M059J (cell line): ENCODE measurements at regions not wholly inside any gene's neighbourhood (a gene's known extent, or its start where the extent isn't known, plus 50 kb on each side); places are given as distances from the start of the nearest gene placed in this dataset.
A peak's percentile ranks its signal among the peaks of the same experiment; 100 is the strongest.

Experiments
- DNase-seq: peaks from one replicate; pipeline ENCODE4 v3.0.0-alpha.2; 2012; ENCODE audit warnings: low read depth

DNA sequence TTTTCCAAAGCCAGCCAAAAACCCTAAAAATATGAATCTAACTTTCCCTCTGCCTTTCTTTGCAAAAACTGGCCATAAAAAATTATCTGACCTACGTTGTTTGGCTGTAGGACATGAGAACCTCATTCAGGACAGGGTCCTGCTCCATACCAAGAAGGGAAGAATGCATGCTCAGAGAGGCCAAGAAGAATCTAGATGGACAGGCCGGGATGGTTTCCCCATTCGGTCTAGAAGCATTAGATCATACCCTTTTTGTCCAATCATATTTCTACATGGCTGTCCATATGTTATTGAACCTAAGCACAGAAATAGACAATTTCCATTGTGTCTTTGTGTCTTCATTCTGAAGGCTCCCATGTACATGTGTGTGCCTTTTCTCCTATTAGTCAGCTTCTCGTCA, 2120.4 kb upstream of the PIK3C3 start:
- no peak for DNase-seq

DNA sequence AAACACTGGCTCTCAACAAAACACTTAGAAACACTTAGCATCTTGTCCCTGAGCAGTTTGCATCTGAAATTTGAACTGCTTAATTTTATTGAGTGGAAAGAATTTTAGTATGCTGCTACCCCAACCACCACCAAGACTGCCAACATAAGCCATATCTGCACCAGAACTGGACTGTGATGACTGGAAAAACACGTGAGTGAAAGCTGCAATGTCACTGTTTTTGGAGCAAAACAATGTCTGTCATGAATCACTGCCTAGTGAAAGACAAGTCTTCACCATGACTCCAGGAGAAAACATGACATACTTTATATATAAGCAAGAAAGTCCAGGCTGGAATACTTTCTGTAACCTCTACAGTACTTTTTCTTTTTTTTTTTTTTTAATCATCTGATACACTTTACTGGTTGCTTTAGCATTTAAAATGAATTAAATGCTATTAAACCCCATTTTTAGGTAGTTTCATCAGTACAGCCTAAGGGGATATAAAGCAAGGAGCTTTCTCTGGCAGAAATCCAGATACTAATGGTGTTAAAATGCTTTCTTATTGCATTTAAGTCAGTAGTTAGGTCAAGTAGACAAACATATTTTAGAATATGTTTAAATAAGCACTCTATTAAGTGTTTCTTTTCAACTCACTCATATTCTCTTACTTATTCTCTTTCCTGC, 2129.4 kb upstream of the PIK3C3 start:
- DNase-seq, result peak; percentile 88

DNA sequence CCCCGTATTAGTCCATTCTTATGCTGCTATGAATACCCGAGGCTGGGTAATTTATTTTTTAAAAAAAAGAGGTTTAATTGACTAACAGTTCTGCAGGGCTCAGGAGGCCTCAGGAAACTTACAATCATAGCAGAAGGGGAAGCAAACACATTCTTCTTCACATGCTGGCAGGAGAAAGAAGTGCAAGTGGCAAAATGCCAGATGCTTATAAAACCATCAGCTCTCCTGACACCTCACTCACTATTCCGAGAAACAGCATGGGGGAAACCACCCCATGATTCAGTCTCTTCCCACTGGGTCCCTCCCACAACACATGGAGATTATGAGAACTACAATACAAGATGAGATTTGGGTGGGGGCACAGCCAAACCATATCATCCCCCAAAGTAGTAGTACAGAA, 2148.5 kb upstream of the PIK3C3 start:
- peak; percentile 60 for DNase-seq

DNA sequence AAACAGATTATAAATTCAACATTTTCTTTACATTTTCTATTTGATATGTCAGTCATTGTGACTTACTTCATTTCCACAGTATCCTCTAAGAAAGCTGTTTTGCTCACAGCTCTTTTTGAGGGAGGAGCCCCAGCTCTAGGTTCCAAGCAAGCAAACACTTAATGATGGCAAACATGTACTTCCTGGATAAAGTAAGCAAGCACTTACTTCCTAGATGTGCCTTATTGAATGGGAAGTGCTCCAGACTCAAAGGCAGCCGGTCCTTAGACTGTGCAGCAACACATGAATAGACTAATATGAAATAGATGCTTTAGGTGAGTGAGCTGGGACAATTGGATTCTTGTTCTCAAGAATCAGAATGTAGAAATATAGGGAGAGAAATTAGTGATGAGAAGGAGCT, 2149.8 kb upstream of the PIK3C3 start:
- no peak for DNase-seq

DNA sequence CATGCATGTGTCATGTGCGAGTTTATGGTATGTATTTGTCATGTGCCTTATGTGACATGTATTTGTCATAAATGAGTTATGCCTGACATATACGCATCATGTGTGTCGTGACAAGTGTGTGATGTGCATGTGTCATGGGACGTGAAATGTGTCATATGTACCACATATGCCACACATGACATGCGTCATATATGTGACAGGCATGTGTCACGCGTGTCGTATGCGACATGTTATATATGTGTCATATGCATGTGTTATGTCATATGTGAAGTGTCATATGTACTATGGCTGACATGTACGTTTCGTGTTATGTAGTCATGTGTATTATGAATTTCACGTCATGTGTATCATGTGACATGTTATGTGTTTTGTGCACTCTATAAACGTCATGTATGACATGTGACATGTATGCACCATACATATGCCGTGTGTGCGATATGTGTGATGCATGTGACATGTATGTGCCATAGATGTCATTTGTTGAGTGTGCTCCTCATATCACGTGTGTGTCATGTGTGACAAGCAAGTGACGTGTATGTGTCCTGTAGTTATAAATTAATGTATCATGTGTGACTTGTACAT, 2152.3 kb upstream of the PIK3C3 start:
- DNase-seq, result no peak

DNA sequence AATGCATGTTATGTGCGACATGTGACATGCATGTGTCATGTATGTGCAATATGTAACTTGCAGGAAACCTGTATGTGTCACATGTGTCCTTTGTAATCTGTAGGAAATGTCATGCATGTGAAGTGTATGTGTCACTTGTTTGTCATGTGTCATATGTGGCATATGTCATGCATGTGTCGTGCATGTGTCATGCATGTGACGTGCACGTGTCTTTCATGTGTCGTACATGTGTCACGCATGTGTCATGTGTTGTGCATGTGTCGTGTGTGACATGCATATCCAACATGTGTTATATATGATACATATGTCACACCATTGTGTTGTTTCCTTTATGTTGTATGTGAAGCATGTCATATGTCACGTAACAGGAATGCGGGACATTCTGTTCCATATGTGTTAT, 2153.2 kb upstream of the PIK3C3 start:
- DNase-seq, result no peak

DNA sequence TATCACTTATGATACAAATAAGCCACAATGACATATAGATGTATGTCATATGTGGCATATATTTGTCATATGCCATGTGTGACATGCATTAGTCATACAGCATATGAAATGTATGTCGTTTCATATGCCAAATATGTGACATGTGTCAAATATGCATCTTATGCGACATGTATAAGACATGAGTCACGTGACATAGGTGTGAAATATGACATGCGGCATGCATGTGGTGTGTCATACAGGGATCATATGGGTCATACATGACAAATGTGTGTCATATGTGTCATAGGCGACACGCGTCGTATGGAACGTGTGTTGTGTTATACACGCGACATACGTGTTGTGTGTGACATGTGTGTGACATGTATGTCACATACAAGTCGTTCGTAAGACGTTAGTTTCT, 2154.0 kb upstream of the PIK3C3 start:
- DNase-seq, result no peak

DNA sequence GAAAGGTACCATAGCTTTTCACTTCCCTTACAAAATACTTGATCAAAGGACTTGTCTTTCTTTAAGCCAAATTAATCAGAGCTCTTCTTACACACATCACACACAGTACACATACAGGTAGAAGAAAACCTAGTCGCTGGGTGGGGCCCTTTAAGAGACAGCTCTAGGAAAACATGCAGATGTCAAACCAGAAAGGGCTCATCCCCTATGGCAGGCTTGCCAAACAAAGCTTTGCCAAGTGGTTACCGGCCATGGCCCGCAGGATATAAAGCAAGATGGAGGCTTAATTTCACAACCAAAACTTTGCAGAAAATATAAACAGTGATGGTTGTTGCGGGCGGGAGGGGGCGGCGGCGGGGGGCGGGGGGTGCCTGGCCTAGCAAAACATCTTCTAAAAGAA, 2156.0 kb upstream of the PIK3C3 start:
- DNase-seq, result peak; percentile 65

DNA sequence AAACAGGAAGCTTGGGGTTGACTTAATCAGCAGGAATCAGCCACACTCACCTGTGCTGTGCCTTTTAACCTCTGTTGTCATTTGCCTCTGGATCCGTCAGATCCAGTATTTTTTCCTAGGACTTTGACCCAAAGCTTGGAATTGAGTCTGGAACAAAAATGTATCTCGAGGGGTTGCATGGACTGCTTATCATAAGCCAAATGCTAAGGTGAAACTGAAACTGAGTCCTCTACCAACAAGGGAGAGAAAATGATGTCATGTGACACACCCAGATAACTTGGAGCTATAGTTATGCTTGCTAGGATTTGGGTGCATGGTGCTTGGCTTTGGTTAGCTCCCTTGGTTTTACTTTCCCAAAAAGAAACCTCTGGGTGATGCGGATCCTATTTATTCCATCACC, 2158.6 kb upstream of the PIK3C3 start:
- peak; percentile 50 for DNase-seq

DNA sequence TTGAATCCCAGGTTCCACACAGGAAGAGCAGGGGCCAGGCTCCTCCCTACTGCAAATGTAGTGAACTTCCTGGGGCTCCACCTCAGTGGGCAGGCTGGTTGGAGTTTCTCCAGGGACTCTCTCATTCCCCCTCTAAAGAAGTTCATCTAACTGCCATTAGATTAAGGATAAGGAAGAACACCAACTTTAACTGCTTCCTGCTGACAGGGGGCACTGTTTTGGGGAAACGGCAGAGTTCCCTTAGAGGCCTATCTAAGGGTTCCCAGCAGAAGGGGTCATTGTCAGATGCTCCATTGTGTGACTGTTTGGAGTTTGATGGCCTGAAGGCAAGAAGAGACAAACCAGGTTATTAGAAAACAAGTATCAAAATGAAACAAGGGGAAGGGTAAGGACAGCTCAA, 2159.7 kb upstream of the PIK3C3 start:
- no peak for DNase-seq

DNA sequence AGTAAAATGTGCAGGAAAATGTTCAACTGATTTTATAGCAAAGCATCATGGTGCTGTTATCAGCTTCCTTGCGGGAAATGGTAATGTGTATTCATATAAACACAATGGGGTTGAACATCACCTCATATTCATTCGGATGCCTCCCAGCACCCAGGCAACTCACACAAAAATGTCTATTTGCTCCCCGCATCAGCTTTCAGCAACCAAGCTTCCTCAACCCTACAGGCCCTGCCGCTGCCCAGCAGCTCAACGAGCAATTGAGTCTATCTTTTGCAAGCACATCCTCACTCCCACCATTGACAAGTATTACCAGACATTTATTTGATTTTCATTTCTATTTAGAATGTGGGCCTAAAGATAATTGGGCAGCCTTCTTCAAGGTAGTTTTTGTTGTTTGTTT, 2161.4 kb upstream of the PIK3C3 start:
- no peak for DNase-seq

DNA sequence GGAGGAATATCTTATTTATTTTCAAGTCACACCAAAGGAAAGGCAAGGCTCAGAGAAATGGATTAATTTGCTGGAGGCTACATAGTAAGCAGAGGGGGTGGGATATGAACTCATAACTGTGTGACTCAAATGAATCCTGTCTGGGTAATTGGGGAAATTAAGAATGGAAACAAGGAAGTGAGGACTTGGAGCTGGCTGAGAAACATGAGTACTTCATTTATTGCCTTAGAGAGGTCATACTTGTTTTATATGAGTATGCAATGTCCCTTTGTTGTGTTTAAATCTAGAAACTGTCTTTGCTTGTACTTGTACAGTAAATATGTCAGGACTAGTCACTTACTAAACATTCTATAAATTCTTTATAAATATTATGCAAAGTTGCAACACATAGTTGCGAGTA, 2166.7 kb upstream of the PIK3C3 start:
- DNase-seq, result peak; percentile 63

DNA sequence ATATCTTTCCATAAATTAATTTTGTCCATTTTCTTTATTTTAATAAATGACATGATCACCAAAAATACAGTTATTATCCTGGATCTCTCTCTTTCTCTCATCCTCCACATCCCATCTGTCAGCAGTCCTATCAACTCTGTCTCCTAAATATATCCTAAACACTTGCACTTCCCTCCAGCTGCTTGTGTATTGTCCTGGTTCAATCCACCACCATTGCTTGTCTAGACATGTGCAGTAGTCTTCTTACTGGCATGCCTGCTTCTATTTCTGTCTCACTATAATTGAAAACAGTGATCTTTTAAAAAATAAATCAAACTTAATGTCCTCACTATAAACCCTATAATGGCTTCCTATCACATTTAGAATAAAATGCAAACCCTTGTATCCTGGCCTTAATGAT, 2168.6 kb upstream of the PIK3C3 start:
- DNase-seq, result no peak

DNA sequence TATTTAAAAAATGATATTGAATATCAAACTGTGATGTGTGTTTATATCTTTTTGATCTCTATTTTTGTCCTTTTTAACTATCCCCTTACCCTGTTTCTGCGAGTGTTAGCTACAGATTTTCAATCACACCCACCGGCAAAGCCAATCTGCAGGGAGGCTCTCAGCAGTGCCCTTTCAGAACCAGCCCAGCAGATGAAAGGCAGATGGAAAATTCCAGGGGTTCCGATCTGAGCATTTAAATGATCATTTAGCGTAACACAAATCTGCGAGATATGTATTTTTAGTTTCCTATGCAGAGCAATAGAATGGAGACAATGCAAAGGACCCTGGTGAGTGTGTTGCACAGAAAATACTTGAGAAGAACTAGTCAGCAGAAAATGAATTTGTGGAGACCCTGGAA, 2170.5 kb upstream of the PIK3C3 start:
- no peak for DNase-seq

DNA sequence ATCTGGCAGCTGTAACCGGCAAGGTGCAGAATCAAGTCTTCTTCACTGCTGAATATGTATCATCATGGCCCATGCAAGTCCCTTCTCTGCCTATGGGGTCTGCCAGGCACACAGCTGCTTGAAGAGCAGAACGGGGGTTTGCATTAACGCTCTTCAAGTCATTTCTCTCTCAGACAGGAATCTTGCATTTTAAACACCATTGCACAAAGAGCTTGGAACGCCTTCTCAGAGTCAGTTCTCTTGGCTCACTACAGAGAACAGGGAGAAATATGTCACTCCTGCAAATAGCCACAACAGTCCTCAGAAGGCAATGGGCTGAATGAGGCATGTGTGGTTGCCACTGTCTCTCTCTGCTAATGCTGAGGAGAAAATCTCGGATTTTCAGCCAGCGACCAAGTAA, 2173.5 kb upstream of the PIK3C3 start:
- DNase-seq, result no peak

DNA sequence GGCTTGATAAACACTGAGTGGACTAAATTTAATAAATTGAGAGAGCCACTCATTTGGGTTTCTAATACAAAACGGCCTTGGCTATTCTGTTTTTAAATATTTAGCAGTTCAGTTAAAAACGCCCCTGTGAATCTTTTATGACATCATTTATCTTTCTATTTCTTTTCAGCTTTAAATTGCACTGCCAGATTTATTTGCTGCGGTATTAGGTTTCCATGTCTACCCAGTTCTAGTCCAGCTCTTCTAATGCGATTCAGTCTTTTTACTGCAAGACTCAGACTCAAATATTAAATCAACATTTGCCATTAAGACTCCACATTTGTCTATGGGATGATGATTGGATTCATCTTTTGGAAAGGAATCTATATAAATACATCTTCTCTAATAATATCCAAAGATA, 2174.3 kb upstream of the PIK3C3 start:
- DNase-seq, result no peak

DNA sequence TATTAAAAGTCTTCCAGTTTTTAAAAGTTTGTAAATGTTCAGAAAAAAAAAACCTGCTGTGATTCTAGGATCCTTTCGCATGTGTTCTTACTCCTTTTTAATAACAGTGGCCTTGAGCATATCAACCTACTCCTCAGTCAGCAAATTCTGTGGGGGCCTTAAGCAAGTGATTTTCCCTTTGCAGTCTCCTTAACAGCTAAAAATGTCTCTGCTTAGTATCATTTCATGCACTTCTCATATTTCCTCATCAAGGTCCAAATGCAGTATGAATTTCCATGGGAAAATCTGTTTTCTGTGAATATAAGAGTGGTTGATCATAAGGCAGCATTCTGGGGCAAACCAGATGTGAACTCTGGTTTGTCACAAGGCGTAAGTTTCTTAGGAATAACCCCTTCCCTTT, 2175.1 kb upstream of the PIK3C3 start:
- DNase-seq, result no peak

DNA sequence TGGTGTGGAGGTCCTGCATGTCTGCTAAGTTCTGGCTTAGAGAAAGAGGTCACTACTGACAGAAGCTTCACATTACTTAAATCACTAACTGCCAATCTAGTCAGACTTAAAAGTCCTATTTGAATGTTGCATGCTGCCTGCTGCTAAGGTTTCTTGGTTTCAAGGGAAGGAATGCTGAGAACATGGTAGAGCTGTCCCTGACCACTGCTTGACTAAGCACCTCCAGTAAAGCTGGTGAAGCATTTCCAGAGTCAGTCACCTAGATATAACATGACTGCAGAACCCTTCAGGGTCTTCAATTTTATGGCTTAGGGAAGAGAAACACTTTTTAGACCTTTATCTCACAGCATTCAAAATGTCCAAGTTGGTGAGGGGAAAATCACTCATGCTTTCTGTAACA, 2178.3 kb upstream of the PIK3C3 start:
- DNase-seq, result peak; percentile 33

DNA sequence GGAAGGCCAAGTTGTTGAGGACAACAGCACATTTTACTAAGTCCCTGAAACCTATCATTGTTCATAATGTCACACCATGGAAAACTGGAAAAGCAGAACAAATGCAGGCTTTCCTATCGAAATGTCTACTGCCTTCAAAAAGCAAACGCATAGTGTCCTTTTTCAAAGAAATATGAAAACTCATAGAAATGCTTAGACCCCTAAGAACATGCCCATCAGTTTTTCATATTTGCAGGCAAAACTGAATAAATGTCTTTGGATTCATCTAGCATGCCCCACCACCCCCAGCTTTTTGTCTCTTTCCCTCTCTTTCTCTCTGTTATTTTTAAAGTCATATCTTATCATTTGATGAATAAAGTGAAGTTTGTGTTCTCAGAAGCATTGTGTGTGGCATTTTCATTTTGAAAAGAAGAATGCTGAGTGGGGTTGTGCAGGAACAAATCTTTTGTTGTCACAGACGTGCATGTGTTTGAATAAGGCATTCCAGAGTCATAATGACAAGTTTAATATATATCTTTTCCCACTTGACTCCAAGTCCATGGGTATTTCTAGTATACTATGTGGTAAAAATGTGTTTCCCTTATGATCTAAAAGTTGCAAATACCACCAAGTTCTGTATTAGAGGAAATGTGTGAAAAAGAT, 2180.0 kb upstream of the PIK3C3 start:
- no peak for DNase-seq

DNA sequence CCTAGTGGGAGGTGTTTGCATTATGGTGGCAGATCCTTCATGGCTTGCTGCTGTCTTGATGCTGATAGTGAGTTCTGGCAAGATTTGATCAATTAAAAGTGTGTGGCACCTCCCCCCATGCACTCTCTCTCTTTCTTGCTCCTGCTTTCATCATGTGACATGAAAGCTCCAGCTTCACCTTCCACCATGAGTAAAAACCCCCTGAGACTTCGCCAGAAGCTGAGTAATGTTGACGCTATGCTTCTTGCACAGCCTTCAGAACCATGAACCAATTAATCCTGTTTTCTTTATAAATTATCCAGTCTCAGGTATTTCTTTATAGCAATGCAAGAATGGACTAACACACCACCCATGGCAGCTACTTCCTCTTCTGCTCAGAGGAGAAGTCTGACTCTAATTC, 2181.4 kb upstream of the PIK3C3 start:
- peak; percentile 74 for DNase-seq

DNA sequence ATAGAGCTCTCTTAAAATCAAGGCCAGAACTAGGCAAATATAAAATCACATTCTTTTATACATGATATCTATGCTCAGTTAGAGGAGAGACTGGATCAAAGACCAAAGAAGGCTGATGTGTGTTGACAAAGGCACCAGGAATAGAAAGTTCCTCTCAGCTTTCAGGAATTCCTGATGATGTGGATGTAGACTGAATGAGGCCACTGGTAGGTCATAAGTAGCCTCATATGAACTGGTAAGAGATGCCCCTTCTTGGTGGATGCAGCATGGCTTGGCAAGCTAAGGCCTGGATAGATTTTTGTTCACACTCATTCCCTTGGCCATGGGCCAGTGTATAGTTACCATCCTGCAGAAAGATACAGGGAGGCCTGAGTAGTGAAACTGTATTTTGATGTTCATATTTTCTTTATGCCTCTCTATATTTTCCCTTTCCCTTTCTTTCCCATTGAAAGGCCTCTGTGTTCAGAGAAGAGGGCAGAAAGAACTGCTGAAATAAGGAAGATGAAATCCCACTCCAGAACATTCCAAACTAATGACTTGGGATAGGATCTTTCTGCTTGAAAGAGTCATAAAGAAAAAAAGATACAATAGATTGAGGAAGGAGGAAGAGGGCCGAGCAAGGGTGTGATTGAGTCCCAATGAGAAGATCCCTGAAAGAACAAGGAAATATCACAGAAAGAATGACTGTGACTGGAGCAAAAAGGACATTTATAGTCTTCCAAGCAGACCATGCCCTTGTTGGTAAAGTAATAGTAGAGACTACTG, 2182.7 kb upstream of the PIK3C3 start:
- DNase-seq, result peak; percentile 39

DNA sequence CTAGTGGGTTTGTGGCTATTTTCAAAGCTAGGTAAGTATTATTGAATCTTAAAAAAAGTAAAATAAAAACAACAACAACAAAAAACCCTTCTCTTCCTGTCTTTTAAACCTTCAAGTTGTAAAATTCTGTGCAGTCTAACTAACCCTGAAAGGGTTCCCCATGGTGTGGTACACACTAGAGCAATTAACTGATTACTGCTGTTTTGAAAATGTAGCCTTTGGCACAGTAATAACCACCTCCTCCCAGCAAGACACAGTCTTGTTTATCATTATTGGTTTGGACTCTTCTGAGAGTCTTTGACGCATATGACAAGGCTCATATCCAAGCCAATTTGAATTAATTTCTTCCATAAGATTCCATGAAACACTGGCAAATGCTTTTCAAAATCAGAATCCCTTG, 2184.6 kb upstream of the PIK3C3 start:
- DNase-seq, result no peak

DNA sequence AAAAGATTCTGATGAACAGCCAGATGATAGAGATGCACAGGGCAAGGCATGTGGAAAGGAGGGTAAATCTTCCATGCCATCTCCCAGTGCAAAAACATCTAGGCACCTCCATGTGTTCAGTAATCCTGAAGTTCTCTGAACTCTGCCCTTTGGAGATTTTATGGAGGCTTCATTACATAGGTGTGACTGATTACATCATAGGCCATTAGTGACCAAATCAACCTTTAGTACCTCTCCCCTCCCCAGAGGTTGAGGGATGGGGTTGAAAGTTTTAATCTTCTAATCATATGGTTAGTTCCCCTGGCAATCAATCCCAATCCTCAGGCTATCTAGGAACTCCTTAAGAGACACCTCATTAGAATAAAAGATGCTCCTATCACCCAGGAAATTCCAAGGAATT, 2190.2 kb upstream of the PIK3C3 start:
- DNase-seq, result no peak
